ENCODE measurements at regions not wholly inside any gene's neighbourhood (a gene's known extent, or its start where the extent isn't known, plus 50 kb on each side); places are given as distances from the start of the nearest gene placed in this dataset.

- Histone ChIP-seq H3K9me3 (no peaks in the 10 kb centered on the region), H3K4me2 (no peak overlapping the region), H3K4me1 (no peaks in the 10 kb centered on the region), H3K4me3 (no peak overlapping the region), H3K27ac (no peak overlapping the region)
- CTCF ChIA-PET, result no interaction called here
- FAIRE-seq (no peak), DNase-seq (ENCODE audit: low read depth in 1 of 2, low spot score in 1 of 2) (no peak), ATAC-seq (no peak)
- WGBS (ENCODE audit: missing lambda C conversion rate), result 4% methylated on average over 2 of the region's 2 CpGs
- POLR2A ChIA-PET, result no interaction called here
- TF ChIP-seq USF2 (IDR thresholded peaks at IDR 0.05), result no peak
- no peak for TF ChIP-seq E2F6 (IDR thresholded peaks at IDR 0.05; ENCODE audit: borderline replicate concordance, low read depth)
- no peak for TF ChIP-seq EHMT2 (IDR thresholded peaks at IDR 0.05; ENCODE audit: low read depth)
- no peak for TF ChIP-seq RNF2 (IDR thresholded peaks at IDR 0.05; ENCODE audit: borderline replicate concordance, low read depth)
- no peak for TF ChIP-seq CBX2 (IDR thresholded peaks at IDR 0.05; ENCODE audit: borderline replicate concordance, low read depth)
These were observed 226.3 kb downstream of the DMRT2 start for GRCh38 chr9:1276474-1276873.

GRCh38 chr9:1284727-1285126 lies 234.6 kb downstream of the DMRT2 start:
- ChIA-PET CTCF (no interaction called here), POLR2A (no interaction called here)
- ATAC-seq, result no peak
- Histone ChIP-seq H3K9me3 (no peaks in the 10 kb centered on the region), H3K4me3 (no peak overlapping the region), H3K27ac (no peak overlapping the region), H3K4me1 (no peaks in the 10 kb centered on the region), H3K4me2 (no peak overlapping the region)
- 5% methylated on average over 2 of the region's 2 CpGs for WGBS (ENCODE audit: missing lambda C conversion rate)
- DNase-seq (ENCODE audit: low read depth in 1 of 2, low spot score in 1 of 2), result no peak
- FAIRE-seq, result no peak
- no peak for TF ChIP-seq MAX (IDR thresholded peaks at IDR 0.05)
- TF ChIP-seq RCOR1 (IDR thresholded peaks at IDR 0.05; ENCODE audit: low read depth, low read length), result no peak
- no peak for TF ChIP-seq MAZ (IDR thresholded peaks at IDR 0.05; ENCODE audit: borderline replicate concordance, low read depth, low read length)
- TF ChIP-seq CHD2 (IDR thresholded peaks at IDR 0.05; ENCODE audit: low read length, partially characterized antibody), result no peak
- TF ChIP-seq NR3C1 (IDR thresholded peaks at IDR 0.05), result no peak
- TF ChIP-seq HOXA7 (CRISPR knock-in tag; IDR thresholded peaks at IDR 0.05), result no peak
- TF ChIP-seq RARB (CRISPR knock-in tag; IDR thresholded peaks at IDR 0.05), result no peak
- no peak for TF ChIP-seq REST (IDR thresholded peaks at IDR 0.05)
- no peak for TF ChIP-seq ZSCAN20 (CRISPR knock-in tag; IDR thresholded peaks at IDR 0.05)
- no peak for TF ChIP-seq BCL3 (IDR thresholded peaks at IDR 0.05)
- TF ChIP-seq CHD4 (IDR thresholded peaks at IDR 0.05; ENCODE audit: borderline replicate concordance), result no peak
- TF ChIP-seq ZNF302 (CRISPR knock-in tag; IDR thresholded peaks at IDR 0.05), result no peak
- no peak for TF ChIP-seq ZFP36 (IDR thresholded peaks at IDR 0.05; ENCODE audit: borderline replicate concordance, partially characterized antibody)
- TF ChIP-seq RFX5 (IDR thresholded peaks at IDR 0.05), result no peak
- no peak for TF ChIP-seq MYC (IDR thresholded peaks at IDR 0.05; ENCODE audit: borderline replicate concordance, low read length)
- no peak for TF ChIP-seq MAFK (IDR thresholded peaks at IDR 0.05; ENCODE audit: partially characterized antibody)
- TF ChIP-seq JUNB (IDR thresholded peaks at IDR 0.05), result no peak
- TF ChIP-seq FOXS1 (CRISPR knock-in tag; IDR thresholded peaks at IDR 0.05), result no peak
- no peak for TF ChIP-seq TFCP2L1 (CRISPR knock-in tag; IDR thresholded peaks at IDR 0.05)

Data from A549 (cell line).